CD14-positive monocyte (primary cell): ENCODE measurements at regions not wholly inside any gene's neighbourhood (a gene's known extent, or its start where the extent isn't known, plus 50 kb on each side); places are given as distances from the start of the nearest gene placed in this dataset.

Source experiments
- DNase-seq, 3 donors: peaks; one replicate each; pipeline ENCODE4 v3.0.0-alpha.2; 2011 to 2022
- H2AFZ ChIP-seq: 2 replicates; pipeline ENCODE4 v1.6.0; 2012; ENCODE audit warnings: mild to moderate bottlenecking, low read depth, low read length, inconsistent platforms; ENCODE audit not compliant: insufficient read depth, poor library complexity, severe bottlenecking
- H3K27ac ChIP-seq, 2 donors: 1 replicate in 1 of 2; 2 replicates in 1 of 2; pipeline ENCODE4 v1.5.1; 2012 to 2013; ENCODE audit warnings: low read length in 2 of 2, control low read depth in 1 of 2, inconsistent platforms in 1 of 2, low read depth in 1 of 2, mild to moderate bottlenecking in 1 of 2
- H3K27me3 ChIP-seq, 2 donors: one replicate each; pipeline versions ENCODE4 v1.6.0 to v1.6.1; 2011 to 2013; ENCODE audit warnings: low read length in 2 of 2; ENCODE audit not compliant: control insufficient read depth in 2 of 2, insufficient read depth in 2 of 2
- H3K36me3 ChIP-seq, 2 donors: replicated peaks in 1 of 2; 1 replicate in 1 of 2; 2 replicates in 1 of 2; pipeline versions ENCODE4 v1.5.1 to v1.6.1; 2012 to 2013; ENCODE audit warnings: low read length in 2 of 2, control low read depth in 1 of 2, inconsistent platforms in 1 of 2, mild to moderate bottlenecking in 1 of 2; ENCODE audit not compliant: insufficient read depth in 2 of 2, control insufficient read depth in 1 of 2
- H3K4me1 ChIP-seq, 2 donors: 1 replicate in 1 of 2; 2 replicates in 1 of 2; pipeline versions ENCODE4 v1.5.1 to v1.6.1; 2012 to 2013; ENCODE audit warnings: low read length in 2 of 2, control low read depth in 1 of 2, inconsistent platforms in 1 of 2, mild to moderate bottlenecking in 1 of 2, moderate library complexity in 1 of 2; ENCODE audit not compliant: insufficient read depth in 2 of 2, control insufficient read depth in 1 of 2
- H3K4me2 ChIP-seq: replicated peaks from 2 replicates; pipeline ENCODE3; 2012; ENCODE audit warnings: low read length, moderate library complexity, mild to moderate bottlenecking; ENCODE audit not compliant: poor library complexity, severe bottlenecking; ENCODE audit errors: extremely low read depth
- H3K4me3 ChIP-seq, 3 experiments: fragments of 200-600 bp in 1 of 3; sonication (generic) in 1 of 3; replicated peaks in 1 of 3; 1 replicate in 2 of 3; 2 replicates in 1 of 3; pipeline ENCODE4 v1.5.1; 2011 to 2013; ENCODE audit warnings: low read length in 3 of 3, mild to moderate bottlenecking in 3 of 3, control low read depth in 2 of 3, low read depth in 2 of 3, inconsistent platforms in 1 of 3, moderate library complexity in 1 of 3
- H3K79me2 ChIP-seq: 2 replicates; pipeline ENCODE4 v1.6.0; 2012; ENCODE audit warnings: mild to moderate bottlenecking, control low read depth, inconsistent platforms, low read length, moderate library complexity; ENCODE audit not compliant: insufficient read depth
- H3K9ac ChIP-seq: 2 replicates; pipeline ENCODE4 v1.6.0; 2017; ENCODE audit warnings: low read length, mild to moderate bottlenecking; ENCODE audit not compliant: insufficient read depth, poor library complexity, severe bottlenecking
- H3K9me3 ChIP-seq, 2 donors: replicated peaks in 1 of 2; 1 replicate in 1 of 2; 2 replicates in 1 of 2; pipeline versions ENCODE4 v1.5.1 to v1.6.1; 2012 to 2013; ENCODE audit warnings: low read length in 2 of 2, control low read depth in 1 of 2; ENCODE audit not compliant: control insufficient read depth in 1 of 2, insufficient read depth in 1 of 2
- H4K20me1 ChIP-seq: 2 replicates; pipeline ENCODE4 v1.6.0; 2012; ENCODE audit warnings: mild to moderate bottlenecking, low read length, control low read depth, moderate library complexity; ENCODE audit not compliant: insufficient read depth
- H3K27ac Mint-ChIP-seq, 7 donors: one replicate each; pipeline ENCODE4 v1.8.0; 2020; ENCODE audit warnings: mild to moderate bottlenecking in 7 of 7, mixed read lengths in 7 of 7, moderate library complexity in 6 of 7, inconsistent platforms in 2 of 7
- H3K27me3 Mint-ChIP-seq, 3 donors: one replicate each; pipeline ENCODE4 v1.8.0; 2021 to 2022; ENCODE audit warnings: low read depth in 3 of 3, mild to moderate bottlenecking in 3 of 3, mixed read lengths in 3 of 3, moderate library complexity in 3 of 3, inconsistent platforms in 1 of 3
- H3K36me3 Mint-ChIP-seq, 2 donors: one replicate each; pipeline ENCODE4 v1.8.0; 2020; ENCODE audit warnings: mixed read lengths in 2 of 2, inconsistent platforms in 1 of 2, mild to moderate bottlenecking in 1 of 2
- H3K4me1 Mint-ChIP-seq: one replicate; pipeline ENCODE4 v1.8.0; 2020; ENCODE audit warnings: mild to moderate bottlenecking, mixed read lengths
- H3K4me3 Mint-ChIP-seq, 2 donors: one replicate each; pipeline ENCODE4 v1.8.0; 2020; ENCODE audit warnings: mild to moderate bottlenecking in 2 of 2, mixed read lengths in 2 of 2, moderate library complexity in 1 of 2
- H3K9me3 Mint-ChIP-seq, 7 donors: one replicate each; pipeline ENCODE4 v1.8.0; 2020 to 2022; ENCODE audit warnings: mixed read lengths in 7 of 7, mild to moderate bottlenecking in 6 of 7, moderate library complexity in 6 of 7, inconsistent platforms in 2 of 7
- CTCF ChIP-seq: fragments of 200-600 bp; IDR thresholded peaks from one replicate; pipeline ENCODE4 v1.8.0; 2022; ENCODE audit warnings: antibody characterized with exemption, mild to moderate bottlenecking
- WGBS: methylation state at CpG from one replicate; pipeline ENCODE4 v1.1.5; 2013; ENCODE audit warnings: missing lambda C conversion rate; ENCODE audit not compliant: insufficient coverage; 5-methylcytosine and 5-hydroxymethylcytosine counted together
- intact Hi-C, 2 donors: fragments of 100-400 bp; cut with micrococcal nuclease; formaldehyde crosslinking; loops; one replicate each; pipeline versions ENCODE4 v1.15.0 to v1.15.1; 2023

- Histone ChIP-seq H3K9me3 (no peaks in the 10 kb centered on the region), H3K79me2 (no peaks in the 10 kb centered on the region), H2AFZ (no peak overlapping the region), H3K36me3 (no peaks in the 10 kb centered on the region), H3K9ac (no peak overlapping the region), H4K20me1 (no peaks in the 10 kb centered on the region), H3K4me3 (no peak overlapping the region), H3K4me1 (no peaks in the 10 kb centered on the region), H3K27ac (no peak overlapping the region), H3K4me2 (no peak overlapping the region), H3K27me3 (no peaks in the 10 kb centered on the region)
- Mint-ChIP-seq H3K4me3 (no peak overlapping the region), H3K27ac (no peak overlapping the region), H3K9me3 (peaks cover 0 to 7% (median 0%) of the 10 kb centered on the region in 7 donors), H3K4me1 (no peaks in the 10 kb centered on the region), H3K27me3 (no peaks in the 10 kb centered on the region), H3K36me3 (no peaks in the 10 kb centered on the region)
- DNase-seq, result no peak
- intact Hi-C loops, result no loop called here
- WGBS, result 80% methylated on average over 1 of the region's 3 CpGs
- no peak for TF ChIP-seq CTCF
These were observed 624.5 kb downstream of the RBFOX1 start for GRCh38 chr16:7957151-7957550.

- H3K4me3 Mint-ChIP-seq, result no peak overlapping the region
- Histone ChIP-seq H4K20me1 (no peaks in the 10 kb centered on the region), H3K36me3 (no peaks in the 10 kb centered on the region), H2AFZ (no peak overlapping the region), H3K4me3 (no peak overlapping the region), H3K27me3 (no peaks in the 10 kb centered on the region), H3K27ac (no peak overlapping the region), H3K4me1 (no peaks in the 10 kb centered on the region), H3K9me3 (no peaks in the 10 kb centered on the region), H3K79me2 (no peaks in the 10 kb centered on the region), H3K9ac (no peak overlapping the region), H3K4me2 (no peak overlapping the region)
- TF ChIP-seq CTCF, result no peak
- no peak overlapping the region for H3K27ac Mint-ChIP-seq
- no peaks in the 10 kb centered on the region for H3K36me3 Mint-ChIP-seq
- WGBS, result 71% methylated on average over 1 of the region's 1 CpG
- intact Hi-C loops, result no loop called here
- DNase-seq, result no peak
- H3K27me3 Mint-ChIP-seq, result no peaks in the 10 kb centered on the region
- peaks cover 0 to 3% (median 0%) of the 10 kb centered on the region in 7 donors for H3K9me3 Mint-ChIP-seq
- H3K4me1 Mint-ChIP-seq, result no peaks in the 10 kb centered on the region
These were observed 620.7 kb downstream of the RBFOX1 start for GRCh38 chr16:7953360-7953759.
